Suprapubic skin (tissue), 4 donors: ENCODE measurements at regions not wholly inside any gene's neighbourhood (a gene's known extent, or its start where the extent isn't known, plus 50 kb on each side); places are given as distances from the start of the nearest gene placed in this dataset.

Source experiments
- DNase-seq, 2 donors: peaks; one replicate each; pipeline ENCODE4 v3.0.0-alpha.2; 2019; ENCODE audit warnings: low spot score in 2 of 2
- H3K27ac ChIP-seq: fragments of 200-600 bp; sonication (generic); one replicate; pipeline ENCODE4 v1.5.1; 2019
- H3K27me3 ChIP-seq: fragments of 200-600 bp; sonication (generic); one replicate; pipeline ENCODE4 v1.5.1; 2019
- H3K36me3 ChIP-seq: fragments of 200-600 bp; sonication (generic); one replicate; pipeline ENCODE4 v1.5.1; 2019
- H3K4me1 ChIP-seq: fragments of 200-600 bp; sonication (generic); one replicate; pipeline ENCODE4 v1.5.1; 2019
- H3K4me3 ChIP-seq: fragments of 200-600 bp; sonication (generic); one replicate; pipeline ENCODE4 v1.5.1; 2019; ENCODE audit warnings: mild to moderate bottlenecking
- H3K9me3 ChIP-seq: fragments of 200-600 bp; sonication (generic); one replicate; pipeline ENCODE4 v1.5.1; 2019
- CTCF ChIP-seq, 2 donors: fragments of 200-600 bp in 1 of 2; fragments of 450-650 bp in 1 of 2; sonication (generic) in 1 of 2; IDR thresholded peaks; one replicate each; pipeline ENCODE4 v1.5.1; 2016 to 2019; ENCODE audit warnings: antibody characterized with exemption in 2 of 2, mild to moderate bottlenecking in 1 of 2, moderate library complexity in 1 of 2
- EP300 ChIP-seq: sonication (generic); formaldehyde crosslinking; IDR thresholded peaks from one replicate; pipeline ENCODE4 v1.6.1; 2017; ENCODE audit warnings: antibody characterized with exemption
- POLR2A ChIP-seq, 2 donors: fragments of 450-650 bp; IDR thresholded peaks; one replicate each; pipeline ENCODE4 v1.6.1; 2017; ENCODE audit warnings: antibody characterized with exemption in 2 of 2, mild to moderate bottlenecking in 2 of 2, moderate library complexity in 2 of 2
- POLR2AphosphoS5 ChIP-seq, 3 donors: sonication (generic); formaldehyde crosslinking; IDR thresholded peaks; one replicate each; pipeline ENCODE4 v1.6.1; 2017; ENCODE audit warnings: antibody characterized with exemption in 3 of 3
- WGBS: methylation state at CpG from one replicate; pipeline ENCODE4 v1.1.5; 2018; 5-methylcytosine and 5-hydroxymethylcytosine counted together

DNA sequence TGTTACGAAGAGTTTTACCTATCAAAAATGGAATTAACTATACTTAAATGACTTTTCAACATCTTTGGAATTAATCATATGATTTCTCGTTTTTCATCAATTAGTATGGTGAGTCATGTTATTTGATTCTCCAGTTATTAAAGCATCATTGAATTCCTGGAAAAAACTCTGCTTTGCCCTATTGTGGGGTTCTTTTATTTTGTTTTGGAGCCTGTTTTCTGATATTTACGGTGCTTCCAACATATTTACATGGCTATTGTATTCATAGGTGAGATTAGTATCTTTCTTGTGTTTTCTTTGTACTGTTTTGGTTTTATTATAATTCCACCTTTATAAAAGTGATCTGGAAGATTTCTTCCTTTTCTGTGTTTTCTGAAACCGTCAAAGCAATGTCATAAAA lies 902.7 kb downstream of the TBC1D22A start:
- Histone ChIP-seq H3K36me3 (no peaks in the 10 kb centered on the region), H3K4me3 (no peak overlapping the region), H3K9me3 (no peaks in the 10 kb centered on the region), H3K27me3 (no peaks in the 10 kb centered on the region), H3K27ac (no peak overlapping the region), H3K4me1 (no peaks in the 10 kb centered on the region)
- TF ChIP-seq EP300, result no peak
- no peak for TF ChIP-seq CTCF (IDR thresholded peaks at IDR 0.05)
- WGBS, result 77% methylated on average over 4 of the region's 4 CpGs
- no peak for DNase-seq

- Histone ChIP-seq H3K9me3 (no peaks in the 10 kb centered on the region), H3K4me3 (no peak overlapping the region), H3K27ac (no peak overlapping the region), H3K4me1 (no peaks in the 10 kb centered on the region), H3K36me3 (no peaks in the 10 kb centered on the region), H3K27me3 (no peaks in the 10 kb centered on the region)
- TF ChIP-seq POLR2A (IDR thresholded peaks at IDR 0.05) (no peak), CTCF (IDR thresholded peaks at IDR 0.05) (no peak), POLR2AphosphoS5 (IDR thresholded peaks at IDR 0.05) (no peak), EP300 (no peak)
- no peak for DNase-seq
- WGBS, result 85% methylated on average over 14 of the region's 14 CpGs
Observed at GRCh38 chr22:47663615-47664605, 901.5 kb downstream of the TBC1D22A start.

GRCh38 chr22:47659467-47660223 lies 897.2 kb downstream of the TBC1D22A start:
- Histone ChIP-seq H3K4me1 (peaks cover 8% of the 10 kb centered on the region), H3K4me3 (no peak overlapping the region), H3K27me3 (no peaks in the 10 kb centered on the region), H3K27ac (no peak overlapping the region), H3K36me3 (no peaks in the 10 kb centered on the region), H3K9me3 (no peaks in the 10 kb centered on the region)
- 63% methylated on average over 3 of the region's 3 CpGs for WGBS
- no peak for DNase-seq
- no peak for TF ChIP-seq CTCF (IDR thresholded peaks at IDR 0.05)
- no peak for TF ChIP-seq EP300
- no peak for TF ChIP-seq POLR2AphosphoS5 (IDR thresholded peaks at IDR 0.05)
- no peak for TF ChIP-seq POLR2A (IDR thresholded peaks at IDR 0.05)

DNA sequence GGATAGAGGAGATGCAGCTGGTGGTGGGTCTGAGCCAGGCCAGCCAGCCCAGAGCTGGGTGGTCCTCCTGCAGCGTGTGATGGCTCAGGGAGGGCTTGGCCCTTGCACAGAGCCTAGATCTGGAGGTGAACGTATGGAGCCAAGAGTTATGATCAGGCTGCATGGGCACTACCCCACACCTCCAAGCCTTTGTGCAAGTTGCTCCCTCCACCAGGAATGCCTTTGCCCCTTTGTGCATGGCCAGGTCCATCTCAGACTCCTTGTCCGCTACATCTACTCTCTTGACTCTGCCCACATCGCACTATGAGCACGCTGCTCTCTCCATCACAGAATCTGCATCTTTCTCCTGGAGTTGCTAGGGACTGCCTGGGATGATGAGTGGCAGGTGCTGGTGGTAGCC lies 895.7 kb downstream of the TBC1D22A start:
- Histone ChIP-seq H3K4me3 (no peak overlapping the region), H3K9me3 (no peaks in the 10 kb centered on the region), H3K27me3 (no peaks in the 10 kb centered on the region), H3K36me3 (no peaks in the 10 kb centered on the region), H3K4me1 (peaks cover 8% of the 10 kb centered on the region), H3K27ac (no peak overlapping the region)
- no peak for DNase-seq
- TF ChIP-seq POLR2A (IDR thresholded peaks at IDR 0.05), result no peak
- TF ChIP-seq POLR2AphosphoS5 (IDR thresholded peaks at IDR 0.05), result no peak
- no peak for TF ChIP-seq CTCF (IDR thresholded peaks at IDR 0.05)
- no peak for TF ChIP-seq EP300
- 91% methylated on average over 5 of the region's 5 CpGs for WGBS

GRCh38 chr22:47657224-47657623 lies 894.8 kb downstream of the TBC1D22A start:
- Histone ChIP-seq H3K27me3 (no peaks in the 10 kb centered on the region), H3K27ac (no peak overlapping the region), H3K9me3 (no peaks in the 10 kb centered on the region), H3K4me1 (peaks cover 8% of the 10 kb centered on the region), H3K36me3 (no peaks in the 10 kb centered on the region), H3K4me3 (no peak overlapping the region)
- TF ChIP-seq CTCF (IDR thresholded peaks at IDR 0.05) (no peak), POLR2A (IDR thresholded peaks at IDR 0.05) (no peak), EP300 (no peak), POLR2AphosphoS5 (IDR thresholded peaks at IDR 0.05) (no peak)
- no peak for DNase-seq
- 43% methylated on average over 6 of the region's 6 CpGs for WGBS
